ENCODE measurements at regions not wholly inside any gene's neighbourhood (a gene's known extent, or its start where the extent isn't known, plus 50 kb on each side); places are given as distances from the start of the nearest gene placed in this dataset.

DNA sequence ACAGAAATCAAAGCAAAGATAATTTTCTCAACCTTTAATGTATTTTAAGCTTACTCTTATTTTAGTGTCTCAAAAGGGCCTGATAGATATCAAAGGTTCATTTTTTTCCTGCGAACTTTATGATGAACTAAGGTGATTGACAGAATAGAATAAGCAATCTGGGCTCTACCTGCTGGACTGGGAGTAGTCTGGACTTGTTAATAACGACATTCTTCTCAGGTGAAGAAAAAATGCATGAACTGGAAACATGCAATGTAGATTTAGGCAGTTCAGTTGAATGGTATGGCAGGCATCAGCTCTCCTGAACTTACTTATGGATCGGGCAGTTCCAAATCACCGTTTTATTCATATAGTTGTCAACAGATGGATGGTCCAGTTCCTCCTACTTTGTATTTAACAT is 189.7 kb upstream of the ZBTB20 start:
- no peaks in the 10 kb centered on the region for H3K9me3 ChIP-seq
- no peaks in the 10 kb centered on the region for H3K36me3 ChIP-seq
- DNase-seq = no peak
- no peak overlapping the region for H3K27ac ChIP-seq
- no peaks in the 10 kb centered on the region for H3K27me3 ChIP-seq
- intact Hi-C loops (cut with DNase I) = no loop called here
- TF ChIP-seq, protein P1, sequence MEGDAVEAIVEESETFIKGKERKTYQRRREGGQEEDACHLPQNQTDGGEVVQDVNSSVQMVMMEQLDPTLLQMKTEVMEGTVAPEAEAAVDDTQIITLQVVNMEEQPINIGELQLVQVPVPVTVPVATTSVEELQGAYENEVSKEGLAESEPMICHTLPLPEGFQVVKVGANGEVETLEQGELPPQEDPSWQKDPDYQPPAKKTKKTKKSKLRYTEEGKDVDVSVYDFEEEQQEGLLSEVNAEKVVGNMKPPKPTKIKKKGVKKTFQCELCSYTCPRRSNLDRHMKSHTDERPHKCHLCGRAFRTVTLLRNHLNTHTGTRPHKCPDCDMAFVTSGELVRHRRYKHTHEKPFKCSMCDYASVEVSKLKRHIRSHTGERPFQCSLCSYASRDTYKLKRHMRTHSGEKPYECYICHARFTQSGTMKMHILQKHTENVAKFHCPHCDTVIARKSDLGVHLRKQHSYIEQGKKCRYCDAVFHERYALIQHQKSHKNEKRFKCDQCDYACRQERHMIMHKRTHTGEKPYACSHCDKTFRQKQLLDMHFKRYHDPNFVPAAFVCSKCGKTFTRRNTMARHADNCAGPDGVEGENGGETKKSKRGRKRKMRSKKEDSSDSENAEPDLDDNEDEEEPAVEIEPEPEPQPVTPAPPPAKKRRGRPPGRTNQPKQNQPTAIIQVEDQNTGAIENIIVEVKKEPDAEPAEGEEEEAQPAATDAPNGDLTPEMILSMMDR (IDR thresholded peaks at IDR 0.05) = no peak
- H3K4me1 ChIP-seq = no peaks in the 10 kb centered on the region
- no peak for ATAC-seq
- H3K4me3 ChIP-seq = no peak overlapping the region

DNA sequence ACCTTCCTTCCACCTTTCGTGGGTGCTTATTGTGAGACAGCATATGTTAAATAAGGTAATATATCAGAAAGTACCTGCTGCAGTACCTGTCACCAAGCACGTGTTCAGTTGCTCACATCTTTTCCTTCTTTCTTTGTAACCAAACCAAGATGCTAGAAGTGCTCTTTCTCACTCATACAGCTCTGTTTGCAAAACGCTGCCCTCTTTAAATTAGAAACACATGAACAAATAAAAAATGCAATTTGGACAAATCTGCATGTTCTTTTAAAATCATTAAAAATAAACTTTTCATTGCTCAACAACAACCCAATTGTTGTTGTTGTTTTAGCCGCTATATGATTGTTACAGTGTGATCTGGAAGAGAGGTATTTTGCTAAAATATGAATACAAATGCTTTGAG is 193.5 kb upstream of the ZBTB20 start:
- no peak overlapping the region for H3K4me3 ChIP-seq
- TF ChIP-seq, protein P1 (IDR thresholded peaks at IDR 0.05) = no peak
- H3K9me3 ChIP-seq = no peaks in the 10 kb centered on the region
- DNase-seq (no peak), ATAC-seq (no peak)
- H3K36me3 ChIP-seq = no peaks in the 10 kb centered on the region
- H3K27me3 ChIP-seq = no peaks in the 10 kb centered on the region
- H3K4me1 ChIP-seq = no peaks in the 10 kb centered on the region
- intact Hi-C loops (cut with DNase I) = no loop called here
- H3K27ac ChIP-seq = no peak overlapping the region

DNA sequence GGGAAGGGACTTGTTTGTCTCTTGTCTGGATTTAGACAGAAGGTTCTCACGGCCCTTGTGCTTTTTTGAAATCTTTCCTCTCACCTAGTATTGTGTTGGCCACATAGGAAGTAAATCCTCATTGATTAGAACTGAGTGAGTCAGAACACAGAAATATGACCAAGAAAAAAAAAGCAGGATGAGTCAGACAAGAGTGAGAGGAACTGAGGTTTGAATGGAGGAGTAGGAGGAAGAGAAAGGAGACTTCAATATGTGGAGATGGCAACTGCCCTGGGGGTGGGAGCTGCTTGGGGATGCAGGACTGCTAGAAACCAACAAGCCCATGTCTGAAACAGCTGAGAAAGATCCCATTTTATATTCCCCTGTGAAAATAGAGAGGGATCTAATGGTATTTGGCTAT is 194.1 kb upstream of the ZBTB20 start:
- no peak overlapping the region for H3K4me3 ChIP-seq
- intact Hi-C loops (cut with DNase I) = no loop called here
- no peaks in the 10 kb centered on the region for H3K9me3 ChIP-seq
- H3K27ac ChIP-seq = no peak overlapping the region
- H3K36me3 ChIP-seq = no peaks in the 10 kb centered on the region
- H3K27me3 ChIP-seq = no peaks in the 10 kb centered on the region
- ATAC-seq (no peak), DNase-seq (no peak)
- TF ChIP-seq, protein P1 (IDR thresholded peaks at IDR 0.05) = no peak
- H3K4me1 ChIP-seq = no peaks in the 10 kb centered on the region

DNA sequence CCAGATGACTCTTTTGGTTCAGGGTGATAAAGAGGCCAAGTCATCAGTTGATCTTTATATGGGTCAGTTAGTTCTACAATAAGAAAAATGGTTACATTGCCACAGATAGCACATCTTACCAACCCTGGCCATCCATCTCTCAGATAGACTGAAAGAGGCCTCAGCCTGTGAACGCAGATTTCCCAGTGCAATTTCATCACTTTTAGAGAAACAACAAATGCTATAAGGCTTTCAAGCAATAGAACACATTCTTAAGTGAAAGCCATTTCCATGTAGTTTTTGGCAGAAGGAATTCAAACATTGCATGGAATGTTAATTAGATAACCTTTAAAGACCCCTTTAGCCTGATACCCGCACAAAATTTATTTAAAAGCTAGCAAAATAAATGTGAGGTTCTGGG is 200.6 kb upstream of the ZBTB20 start:
- intact Hi-C loops (cut with DNase I) = no loop called here
- Histone ChIP-seq H3K36me3 (no peaks in the 10 kb centered on the region), H3K4me3 (no peak overlapping the region), H3K9me3 (no peaks in the 10 kb centered on the region), H3K4me1 (no peaks in the 10 kb centered on the region), H3K27ac (no peak overlapping the region), H3K27me3 (no peaks in the 10 kb centered on the region)
- DNase-seq = no peak
- ATAC-seq = no peak
- TF ChIP-seq, protein P1 (IDR thresholded peaks at IDR 0.05) = no peak

DNA sequence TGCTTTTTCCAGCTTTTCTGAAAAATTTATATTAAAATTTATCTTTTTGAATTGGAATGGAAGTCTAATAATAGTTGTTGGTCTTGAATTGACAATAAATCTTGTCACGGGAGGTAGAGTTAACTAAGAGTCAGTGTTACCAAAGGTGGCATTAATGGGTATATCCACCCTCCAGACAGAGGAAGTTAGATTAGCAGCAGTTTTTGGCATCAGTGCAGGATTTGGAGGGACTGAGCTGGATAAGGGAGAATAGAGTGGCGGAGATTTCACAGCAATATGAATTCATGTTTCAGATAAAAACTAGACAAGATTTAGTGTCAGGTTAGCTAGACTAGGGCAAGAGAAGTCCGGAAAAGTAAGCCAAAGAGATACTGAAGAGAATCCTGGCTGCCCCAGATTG is 201.3 kb upstream of the ZBTB20 start:
- Histone ChIP-seq H3K4me1 (no peaks in the 10 kb centered on the region), H3K27me3 (no peaks in the 10 kb centered on the region), H3K4me3 (no peak overlapping the region), H3K27ac (no peak overlapping the region), H3K9me3 (peaks cover 0 to 1% of the 10 kb centered on the region in 2 donors), H3K36me3 (no peaks in the 10 kb centered on the region)
- DNase-seq (no peak), ATAC-seq (no peak)
- TF ChIP-seq, protein P1 (IDR thresholded peaks at IDR 0.05) = no peak
- intact Hi-C loops (cut with DNase I) = no loop called here
